H1 (cell line): ENCODE measurements at regions not wholly inside any gene's neighbourhood (a gene's known extent, or its start where the extent isn't known, plus 50 kb on each side); places are given as distances from the start of the nearest gene placed in this dataset.

Experiments used
- CTCF ChIA-PET: fragments of 300-600 bp; sonication (Branson Sonifier 250); formaldehyde crosslinking; loops from one replicate; lab custom pipeline; 2021; ENCODE audit not compliant: partially characterized antibody; lab: Charles Lee
- POLR2A ChIA-PET: fragments of 300-600 bp; sonication (Branson Sonifier 250); formaldehyde crosslinking; loops from one replicate; lab custom pipeline; 2021; ENCODE audit warnings: inconsistent platforms; ENCODE audit not compliant: partially characterized antibody; lab: Charles Lee
- DNase-seq, 2 experiments: peaks; one replicate each; pipeline versions ENCODE4 v3.0.0 to v3.0.0-alpha.2; 2010 to 2022; ENCODE audit warnings: low spot score in 2 of 2, low read depth in 1 of 2, mixed read lengths in 1 of 2
- FAIRE-seq: peaks from 2 replicates; lab custom pipeline; 2011; peaks lifted over from hg19 to GRCh38; lab: Jason Lieb, UNC
- H2AFZ ChIP-seq: 2 replicates; pipeline ENCODE4 v1.8.1; 2012; ENCODE audit warnings: low read length, inconsistent platforms
- H2AK5ac ChIP-seq: 2 replicates; pipeline ENCODE4 v1.6.1; 2013; ENCODE audit warnings: low read depth, low read length
- H2BK120ac ChIP-seq: replicated peaks from 2 replicates; pipeline ENCODE3; 2013; ENCODE audit warnings: low read depth, low read length, inconsistent platforms
- H2BK12ac ChIP-seq: 2 replicates; pipeline ENCODE4 v1.6.1; 2013; ENCODE audit warnings: low read depth, low read length
- H2BK15ac ChIP-seq: 2 replicates; pipeline ENCODE4 v1.6.1; 2013; ENCODE audit warnings: low read length
- H2BK20ac ChIP-seq: 2 replicates; pipeline ENCODE4 v1.6.1; 2013; ENCODE audit warnings: low read length
- H2BK5ac ChIP-seq: 2 replicates; pipeline ENCODE4 v1.6.1; 2013; ENCODE audit warnings: low read depth, low read length
- H3K14ac ChIP-seq: 2 replicates; pipeline ENCODE4 v1.6.1; 2013; ENCODE audit warnings: inconsistent platforms; ENCODE audit not compliant: insufficient read length
- H3K18ac ChIP-seq: 2 replicates; pipeline ENCODE4 v1.6.1; 2013; ENCODE audit warnings: low read length; ENCODE audit errors: extremely low read depth
- H3K23ac ChIP-seq: 2 replicates; pipeline ENCODE4 v1.6.1; 2013; ENCODE audit warnings: inconsistent platforms; ENCODE audit not compliant: insufficient read length
- H3K23me2 ChIP-seq: 2 replicates; pipeline ENCODE4 v1.6.1; 2013; ENCODE audit warnings: low read depth, low read length
- H3K27ac ChIP-seq: 2 replicates; pipeline ENCODE4 v1.6.1; 2011; ENCODE audit warnings: low read depth, low read length, inconsistent platforms
- H3K27me3 ChIP-seq, 4 experiments: replicated peaks in 1 of 4; 1 replicate in 1 of 4; 2 replicates in 3 of 4; pipeline versions ENCODE4 v1.6.1 to v1.8.1; 2011 to 2013; ENCODE audit warnings: low read length in 3 of 4, mild to moderate bottlenecking in 3 of 4, inconsistent platforms in 2 of 4, mixed read lengths in 2 of 4, moderate library complexity in 1 of 4; ENCODE audit not compliant: control insufficient read depth in 3 of 4, insufficient read depth in 3 of 4; ENCODE audit errors: extremely low read depth in 1 of 4
- H3K36me3 ChIP-seq, 4 experiments: 2 replicates each; pipeline versions ENCODE4 v1.6.1 to v1.8.1; 2011 to 2013; ENCODE audit warnings: mild to moderate bottlenecking in 4 of 4, low read length in 3 of 4, moderate library complexity in 2 of 4, control low read depth in 1 of 4, inconsistent platforms in 1 of 4; ENCODE audit not compliant: insufficient read depth in 4 of 4, control insufficient read depth in 2 of 4
- H3K4ac ChIP-seq: replicated peaks from 2 replicates; pipeline ENCODE3; 2013; ENCODE audit warnings: low read length, low read depth, mixed read lengths, inconsistent platforms; ENCODE audit not compliant: insufficient read length
- H3K4me1 ChIP-seq, 4 experiments: replicated peaks in 1 of 4; 1 replicate in 1 of 4; 2 replicates in 3 of 4; pipeline versions ENCODE4 v1.6.1 to v1.8.1; 2011 to 2013; ENCODE audit warnings: low read length in 3 of 4, inconsistent platforms in 2 of 4, mixed read lengths in 1 of 4; ENCODE audit not compliant: insufficient read depth in 4 of 4, control insufficient read depth in 3 of 4
- H3K4me2 ChIP-seq, 2 experiments: 2 replicates each; pipeline versions ENCODE4 v1.6.1 to v1.8.1; 2011 to 2013; ENCODE audit warnings: low read depth in 2 of 2, low read length in 2 of 2, control low read depth in 1 of 2, inconsistent platforms in 1 of 2, mild to moderate bottlenecking in 1 of 2; ENCODE audit not compliant: insufficient read depth in 1 of 2
- H3K4me3 ChIP-seq, 4 experiments: fragments of 200-600, 300-600 bp in 1 of 4; sonication (generic), shearing (Covaris generic), sonication (Bioruptor Twin) in 1 of 4; 2 replicates each; pipeline versions ENCODE4 v1.5.1 to v1.8.1; 2011 to 2016; ENCODE audit warnings: low read length in 4 of 4, low read depth in 3 of 4, control low read depth in 2 of 4, inconsistent platforms in 2 of 4, mild to moderate bottlenecking in 2 of 4, mixed read lengths in 1 of 4, moderate library complexity in 1 of 4; ENCODE audit not compliant: insufficient read depth in 2 of 4; ENCODE audit errors: extremely low read depth in 1 of 4
- H3K56ac ChIP-seq: replicated peaks from 2 replicates; pipeline ENCODE3; 2013; ENCODE audit warnings: low read depth, mild to moderate bottlenecking, mixed read lengths, low read length, inconsistent platforms; ENCODE audit not compliant: insufficient read length
- H3K79me1 ChIP-seq: 2 replicates; pipeline ENCODE4 v1.6.1; 2013; ENCODE audit warnings: low read depth, low read length, control low read depth
- H3K79me2 ChIP-seq, 2 experiments: 2 replicates each; pipeline versions ENCODE4 v1.6.1 to v1.8.1; 2012 to 2013; ENCODE audit warnings: low read length in 2 of 2, mild to moderate bottlenecking in 2 of 2, inconsistent platforms in 1 of 2; ENCODE audit not compliant: insufficient read depth in 2 of 2, control insufficient read depth in 1 of 2
- H3K9ac ChIP-seq, 4 experiments: replicated peaks in 1 of 4; 1 replicate in 1 of 4; 2 replicates in 3 of 4; pipeline versions ENCODE4 v1.6.1 to v1.8.1; 2011 to 2013; ENCODE audit warnings: low read depth in 3 of 4, low read length in 3 of 4, control low read depth in 2 of 4, mild to moderate bottlenecking in 2 of 4, moderate library complexity in 2 of 4, inconsistent platforms in 1 of 4; ENCODE audit errors: extremely low read depth in 1 of 4
- H3K9me3 ChIP-seq, 2 experiments: 2 replicates each; pipeline versions ENCODE4 v1.6.1 to v1.8.1; 2012 to 2013; ENCODE audit warnings: mild to moderate bottlenecking in 2 of 2, moderate library complexity in 2 of 2, control low read depth in 1 of 2, inconsistent platforms in 1 of 2, low read depth in 1 of 2, low read length in 1 of 2, mixed read lengths in 1 of 2; ENCODE audit not compliant: insufficient read depth in 2 of 2
- H4K20me1 ChIP-seq, 2 experiments: replicated peaks in 1 of 2; 2 replicates each; pipeline versions ENCODE3 to v1.8.1; 2011 to 2013; ENCODE audit warnings: inconsistent platforms in 2 of 2, low read length in 2 of 2, mild to moderate bottlenecking in 1 of 2; ENCODE audit not compliant: insufficient read depth in 2 of 2, control insufficient read depth in 1 of 2
- H4K5ac ChIP-seq: 2 replicates; pipeline ENCODE4 v1.6.1; 2013; ENCODE audit warnings: low read length, low read depth, mixed read lengths, inconsistent platforms; ENCODE audit not compliant: insufficient read length
- H4K8ac ChIP-seq: 2 replicates; pipeline ENCODE4 v1.8.0; 2013; ENCODE audit warnings: mild to moderate bottlenecking, moderate library complexity, low read length, inconsistent platforms; ENCODE audit not compliant: insufficient read depth; ENCODE audit errors: extremely low read depth
- H4K91ac ChIP-seq: replicated peaks from 2 replicates; pipeline ENCODE3; 2013; ENCODE audit warnings: low read length, mixed read lengths, inconsistent platforms; ENCODE audit not compliant: insufficient read length
- CHD2 ChIP-seq: IDR thresholded peaks from 2 replicates; pipeline ENCODE4 v1.6.1; 2012; ENCODE audit warnings: low read length, improper control_type of control experiment
- CREB1 ChIP-seq: IDR thresholded peaks from 2 replicates; pipeline ENCODE4 v1.6.1; 2012; ENCODE audit warnings: inconsistent platforms
- CTBP2 ChIP-seq: IDR thresholded peaks from 2 replicates; pipeline ENCODE4 v1.7.0; 2011; ENCODE audit warnings: borderline replicate concordance, mild to moderate bottlenecking, moderate library complexity, mixed read lengths, low read length; ENCODE audit not compliant: insufficient read depth, insufficient read length
- CTCF ChIP-seq, 3 experiments: IDR thresholded peaks; 1 replicate in 2 of 3; 2 replicates in 1 of 3; pipeline versions ENCODE4 v1.5.1 to v1.6.1; 2011; ENCODE audit warnings: low read length in 3 of 3, mild to moderate bottlenecking in 3 of 3, inconsistent platforms in 2 of 3, low read depth in 1 of 3, moderate library complexity in 1 of 3; ENCODE audit not compliant: insufficient read depth in 1 of 3; ENCODE audit errors: control extremely low read depth in 1 of 3
- JUN ChIP-seq: IDR thresholded peaks from 2 replicates; pipeline ENCODE4 v1.6.1; 2011; ENCODE audit warnings: low read depth, mild to moderate bottlenecking, improper control_type of control experiment, low read length
- NRF1 ChIP-seq: IDR thresholded peaks from 2 replicates; pipeline ENCODE4 v1.6.1; 2011; ENCODE audit warnings: mild to moderate bottlenecking, low read depth, low read length, improper control_type of control experiment
- RBBP5 ChIP-seq: IDR thresholded peaks from 2 replicates; pipeline ENCODE4 v1.7.1; 2012; ENCODE audit warnings: low read depth, mild to moderate bottlenecking, inconsistent platforms, low read length, moderate library complexity, borderline replicate concordance
- TAF1 ChIP-seq: IDR thresholded peaks from 2 replicates; pipeline ENCODE4 v1.6.1; 2011; ENCODE audit warnings: mild to moderate bottlenecking, low read depth, low read length
- USF2 ChIP-seq: IDR thresholded peaks from 2 replicates; pipeline ENCODE4 v1.6.1; 2011; ENCODE audit warnings: low read length, improper control_type of control experiment
- YY1 ChIP-seq: IDR thresholded peaks from 2 replicates; pipeline ENCODE4 v1.6.1; 2011; ENCODE audit warnings: low read depth, mild to moderate bottlenecking, low read length
- ZNF274 ChIP-seq: IDR thresholded peaks from 2 replicates; pipeline ENCODE4 v1.7.0; 2012; ENCODE audit warnings: low read length, borderline replicate concordance; ENCODE audit errors: extremely low read depth
- WGBS, 2 experiments: shearing (Covaris generic) in 1 of 2; methylation state at CpG; one replicate each; pipeline versions ENCODE4 v1.1.6 to v1.1.7; 2013 to 2015; ENCODE audit warnings: low lambda C conversion rate in 2 of 2, mixed read lengths in 2 of 2, inconsistent platforms in 1 of 2, low coverage in 1 of 2, missing lambda C conversion rate in 1 of 2; ENCODE audit not compliant: insufficient replicate concordance in 2 of 2, insufficient coverage in 1 of 2, insufficient read length in 1 of 2; ENCODE audit errors: extremely low coverage in 1 of 2, missing lambda C conversion rate in 1 of 2; 5-methylcytosine and 5-hydroxymethylcytosine counted together

GRCh38 chr12:91353266-91353665 lies 170.6 kb upstream of the DCN start:
- Histone ChIP-seq H3K18ac (no peak overlapping the region), H4K8ac (no peak overlapping the region), H2BK20ac (no peak overlapping the region), H3K23me2 (no peaks in the 10 kb centered on the region), H3K79me2 (no peaks in the 10 kb centered on the region), H3K36me3 (no peaks in the 10 kb centered on the region), H3K56ac (no peak overlapping the region), H3K79me1 (no peaks in the 10 kb centered on the region), H3K23ac (no peak overlapping the region), H3K4me3 (no peak overlapping the region), H2BK15ac (no peak overlapping the region), H3K9me3 (0 out of 4 replicates have a peak, but pooled peaks cover 0 to 5% of the 10 kb centered on the region in 2 experiments), H2BK12ac (no peak overlapping the region), H2AK5ac (no peak overlapping the region), H2BK5ac (no peak overlapping the region), H3K9ac (no peak overlapping the region), H2BK120ac (no peak overlapping the region), H4K91ac (no peak overlapping the region), H3K27me3 (peaks cover 0 to 2% (median 0%) of the 10 kb centered on the region in 4 experiments; a peak in 1 of 7 replicates), H4K5ac (no peak overlapping the region), H3K27ac (no peak overlapping the region), H3K4me2 (no peak overlapping the region), H2AFZ (no peak overlapping the region), H3K4ac (no peak overlapping the region), H3K4me1 (no peaks in the 10 kb centered on the region), H4K20me1 (no peaks in the 10 kb centered on the region), H3K14ac (no peak overlapping the region)
- no peak for TF ChIP-seq YY1
- no peak for TF ChIP-seq CTBP2
- no peak for TF ChIP-seq RBBP5
- no peak for TF ChIP-seq CHD2
- TF ChIP-seq JUN: no peak
- TF ChIP-seq ZNF274: no peak
- no peak for TF ChIP-seq USF2
- TF ChIP-seq CREB1: no peak
- TF ChIP-seq CTCF (IDR thresholded peaks at IDR 0.05; ENCODE audit: control extremely low read depth in 1 of 3, insufficient read depth in 1 of 3, low read depth in 1 of 3, low read length in 3 of 3): no peak
- no peak for TF ChIP-seq TAF1
- no peak for TF ChIP-seq NRF1
- WGBS, 2 experiments: 76% methylated on average over 1 of the region's 1 CpG; no CpG with 5 or more reads in 1 of the 2 experiments
- ChIA-PET POLR2A (no interaction called here), CTCF (interaction anchor here (0.6 to 3.7 kb wide), 10 partner anchors 8 to 375 kb away, joined by 3 to 19 read pairs (median 4); no protein-coding TSS in a partner anchor)
- no peak for DNase-seq
- FAIRE-seq: no peak
